Tibial nerve (tissue), 4 donors: ENCODE measurements at regions not wholly inside any gene's neighbourhood (a gene's known extent, or its start where the extent isn't known, plus 50 kb on each side); places are given as distances from the start of the nearest gene placed in this dataset.

Experiments
- EP300 ChIP-seq, 2 donors: sonication (generic); formaldehyde crosslinking; IDR thresholded peaks; one replicate each; pipeline ENCODE4 v1.6.1; 2017; ENCODE audit warnings: antibody characterized with exemption in 2 of 2, mild to moderate bottlenecking in 1 of 2
- POLR2A ChIP-seq, 2 donors: fragments of 450-650 bp; IDR thresholded peaks; one replicate each; pipeline ENCODE4 v1.6.1; 2017; ENCODE audit warnings: antibody characterized with exemption in 2 of 2, mild to moderate bottlenecking in 2 of 2, moderate library complexity in 2 of 2
- TF ChIP-seq, protein P1 (sequence below), 5 experiments: fragments of 200-600 bp in 3 of 5; fragments of 450-650 bp in 2 of 5; sonication (generic) in 3 of 5; IDR thresholded peaks; one replicate each; pipeline ENCODE4 v1.5.1; 2016 to 2019; ENCODE audit warnings: antibody characterized with exemption in 5 of 5, mild to moderate bottlenecking in 3 of 5, moderate library complexity in 2 of 5

DNA sequence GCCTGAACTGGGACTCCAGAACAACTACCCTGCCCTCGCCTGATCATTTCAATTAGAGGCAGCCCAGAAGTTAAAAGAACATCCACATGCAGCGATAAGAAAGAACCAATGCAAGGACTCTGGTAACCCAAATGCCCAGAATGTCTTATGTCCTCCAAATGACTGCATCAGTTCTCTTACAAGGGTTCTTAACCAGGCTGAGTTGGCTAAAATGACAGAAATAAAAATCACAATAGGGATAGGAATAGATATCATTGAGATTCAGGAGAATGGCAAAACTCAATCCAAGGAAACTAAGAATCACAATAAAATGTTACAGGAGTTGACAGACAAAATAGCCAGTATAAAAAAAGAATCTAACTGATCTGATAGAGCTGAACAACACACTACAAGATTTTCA is 80.1 kb upstream of the PTGFR start:
- TF ChIP-seq, protein P1, sequence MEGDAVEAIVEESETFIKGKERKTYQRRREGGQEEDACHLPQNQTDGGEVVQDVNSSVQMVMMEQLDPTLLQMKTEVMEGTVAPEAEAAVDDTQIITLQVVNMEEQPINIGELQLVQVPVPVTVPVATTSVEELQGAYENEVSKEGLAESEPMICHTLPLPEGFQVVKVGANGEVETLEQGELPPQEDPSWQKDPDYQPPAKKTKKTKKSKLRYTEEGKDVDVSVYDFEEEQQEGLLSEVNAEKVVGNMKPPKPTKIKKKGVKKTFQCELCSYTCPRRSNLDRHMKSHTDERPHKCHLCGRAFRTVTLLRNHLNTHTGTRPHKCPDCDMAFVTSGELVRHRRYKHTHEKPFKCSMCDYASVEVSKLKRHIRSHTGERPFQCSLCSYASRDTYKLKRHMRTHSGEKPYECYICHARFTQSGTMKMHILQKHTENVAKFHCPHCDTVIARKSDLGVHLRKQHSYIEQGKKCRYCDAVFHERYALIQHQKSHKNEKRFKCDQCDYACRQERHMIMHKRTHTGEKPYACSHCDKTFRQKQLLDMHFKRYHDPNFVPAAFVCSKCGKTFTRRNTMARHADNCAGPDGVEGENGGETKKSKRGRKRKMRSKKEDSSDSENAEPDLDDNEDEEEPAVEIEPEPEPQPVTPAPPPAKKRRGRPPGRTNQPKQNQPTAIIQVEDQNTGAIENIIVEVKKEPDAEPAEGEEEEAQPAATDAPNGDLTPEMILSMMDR (IDR thresholded peaks at IDR 0.05): no peak
- no peak for TF ChIP-seq POLR2A (IDR thresholded peaks at IDR 0.05)
- no peak for TF ChIP-seq EP300 (IDR thresholded peaks at IDR 0.05)
